HepG2 (cell line): ENCODE measurements at regions not wholly inside any gene's neighbourhood (a gene's known extent, or its start where the extent isn't known, plus 50 kb on each side); places are given as distances from the start of the nearest gene placed in this dataset.

Experiments used
- CREM ChIP-seq, 2 experiments: sonication (generic) in 1 of 2; formaldehyde crosslinking in 1 of 2; IDR thresholded peaks; 2 replicates each; pipeline versions ENCODE4 v1.4.0 to v1.6.1; 2016 to 2020; ENCODE audit warnings: antibody characterized with exemption in 1 of 2, mild to moderate bottlenecking in 1 of 2, missing genetic modification reagents in 1 of 2
- NFE2L1 ChIP-seq: sonication (generic); formaldehyde crosslinking; IDR thresholded peaks from 2 replicates; pipeline ENCODE4 v1.4.0; 2020; ENCODE audit warnings: missing genetic modification reagents, mild to moderate bottlenecking, borderline replicate concordance
- NFKBIZ ChIP-seq: IDR thresholded peaks from 2 replicates; pipeline ENCODE4 v1.6.1; 2018; ENCODE audit warnings: missing genetic modification reagents, missing compliant biosample characterization
- PPARG ChIP-seq: conservative IDR thresholded peaks from 2 replicates; pipeline ENCODE4 v1.6.1; 2016; ENCODE audit warnings: missing biosample characterization, missing genetic modification reagents
- TSC22D2 ChIP-seq: sonication (generic); formaldehyde crosslinking; IDR thresholded peaks from 2 replicates; pipeline ENCODE4 v1.5.1; 2020; ENCODE audit warnings: missing genetic modification reagents, mild to moderate bottlenecking, borderline replicate concordance
- XRCC5 ChIP-seq: fragments of 200-400 bp; formaldehyde crosslinking; optimal IDR thresholded peaks from 2 replicates; pipeline ENCODE3; 2017; ENCODE audit warnings: mild to moderate bottlenecking, low read length
- ZC3H4 ChIP-seq: sonication (generic); formaldehyde crosslinking; IDR thresholded peaks from 2 replicates; pipeline ENCODE4 v1.4.0; 2020; ENCODE audit warnings: missing genetic modification reagents, borderline replicate concordance
- ZFP90 ChIP-seq: sonication (generic); formaldehyde crosslinking; IDR thresholded peaks from 2 replicates; pipeline ENCODE4 v1.8.0; 2022; ENCODE audit warnings: missing genetic modification reagents, mild to moderate bottlenecking, inconsistent platforms, borderline replicate concordance
- ZNF160 ChIP-seq: sonication (generic); formaldehyde crosslinking; IDR thresholded peaks from 2 replicates; pipeline ENCODE4 v1.8.0; 2022; ENCODE audit warnings: mild to moderate bottlenecking, inconsistent platforms, missing genetic modification reagents
- TF ChIP-seq, protein P1 (sequence below): sonication (generic); formaldehyde crosslinking; conservative IDR thresholded peaks from 2 replicates; pipeline ENCODE4 v1.4.0; 2020; ENCODE audit warnings: missing genetic modification reagents
- TF ChIP-seq, protein P2 (sequence below): sonication (generic); formaldehyde crosslinking; IDR thresholded peaks from 2 replicates; pipeline ENCODE4 v1.4.0; 2020; ENCODE audit warnings: missing genetic modification reagents, borderline replicate concordance
- TF ChIP-seq, protein P3 (sequence below): sonication (generic); formaldehyde crosslinking; IDR thresholded peaks from 2 replicates; pipeline ENCODE4 v1.4.0; 2020; ENCODE audit warnings: missing genetic modification reagents

DNA sequence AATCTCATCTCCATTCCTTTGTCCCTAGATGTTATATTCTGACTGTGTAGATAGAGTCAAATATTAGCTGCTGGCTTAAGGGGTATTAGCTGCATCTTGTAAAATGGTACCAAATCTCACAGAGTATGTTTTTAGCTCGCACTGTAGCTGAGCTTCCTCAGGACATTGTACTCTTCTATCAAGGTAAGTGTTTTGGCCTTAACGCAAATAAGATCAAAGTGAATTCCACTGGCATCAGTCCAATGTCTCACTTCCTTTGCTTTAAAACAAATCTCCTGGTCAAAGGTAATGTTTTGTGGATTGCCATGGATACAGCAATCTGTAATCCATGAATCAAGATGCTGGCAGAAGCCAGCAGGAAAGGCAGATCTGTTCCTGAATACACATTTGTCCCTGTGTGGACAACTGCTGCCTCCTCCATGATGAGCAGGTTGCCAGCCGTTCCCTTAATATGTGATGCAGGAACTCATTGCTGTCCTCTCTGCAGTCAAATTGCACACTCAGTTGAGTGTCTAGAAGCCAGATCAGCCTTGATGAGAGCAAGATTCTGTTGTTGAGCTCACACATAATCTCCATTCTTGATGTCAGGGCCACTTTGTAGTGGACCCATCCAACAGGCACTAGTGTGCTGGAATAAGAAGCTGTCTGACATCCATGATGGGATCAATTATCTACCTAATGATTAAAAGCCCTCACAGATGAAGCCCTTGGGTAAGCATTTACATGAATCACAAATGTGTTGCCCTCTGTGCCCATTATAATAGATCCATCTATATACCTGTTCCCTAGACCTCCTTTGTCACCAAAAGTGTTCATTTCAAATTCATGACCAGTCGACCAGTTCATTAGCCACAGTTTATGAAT lies 96.6 kb upstream of the AGTR1 start (continued):
- TF ChIP-seq ZC3H4 (peak; percentile 74), NFE2L1 (no peak), PPARG (CRISPR knock-in tag) (peak; percentile 98), XRCC5 (no peak), TSC22D2 (CRISPR knock-in tag) (peak; percentile 38; the same call in 1 of the 2 replicates), ZNF160 (0 out of 2 replicates have a peak, but pooled peaks have one; percentile 40), NFKBIZ (CRISPR knock-in tag) (peak; percentile 28; the same call in 1 of the 2 replicates), CREM (IDR thresholded peaks at IDR 0.05) (peak; percentile 92), CREM (CRISPR knock-in tag; IDR thresholded peaks at IDR 0.05) (no peak), ZFP90 (CRISPR knock-in tag) (0 out of 2 replicates have a peak, but pooled peaks have one; percentile 35)
- TF ChIP-seq, protein P1, sequence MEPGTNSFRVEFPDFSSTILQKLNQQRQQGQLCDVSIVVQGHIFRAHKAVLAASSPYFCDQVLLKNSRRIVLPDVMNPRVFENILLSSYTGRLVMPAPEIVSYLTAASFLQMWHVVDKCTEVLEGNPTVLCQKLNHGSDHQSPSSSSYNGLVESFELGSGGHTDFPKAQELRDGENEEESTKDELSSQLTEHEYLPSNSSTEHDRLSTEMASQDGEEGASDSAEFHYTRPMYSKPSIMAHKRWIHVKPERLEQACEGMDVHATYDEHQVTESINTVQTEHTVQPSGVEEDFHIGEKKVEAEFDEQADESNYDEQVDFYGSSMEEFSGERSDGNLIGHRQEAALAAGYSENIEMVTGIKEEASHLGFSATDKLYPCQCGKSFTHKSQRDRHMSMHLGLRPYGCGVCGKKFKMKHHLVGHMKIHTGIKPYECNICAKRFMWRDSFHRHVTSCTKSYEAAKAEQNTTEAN (CRISPR knock-in tag), result peak; percentile 81
- TF ChIP-seq, protein P2, sequence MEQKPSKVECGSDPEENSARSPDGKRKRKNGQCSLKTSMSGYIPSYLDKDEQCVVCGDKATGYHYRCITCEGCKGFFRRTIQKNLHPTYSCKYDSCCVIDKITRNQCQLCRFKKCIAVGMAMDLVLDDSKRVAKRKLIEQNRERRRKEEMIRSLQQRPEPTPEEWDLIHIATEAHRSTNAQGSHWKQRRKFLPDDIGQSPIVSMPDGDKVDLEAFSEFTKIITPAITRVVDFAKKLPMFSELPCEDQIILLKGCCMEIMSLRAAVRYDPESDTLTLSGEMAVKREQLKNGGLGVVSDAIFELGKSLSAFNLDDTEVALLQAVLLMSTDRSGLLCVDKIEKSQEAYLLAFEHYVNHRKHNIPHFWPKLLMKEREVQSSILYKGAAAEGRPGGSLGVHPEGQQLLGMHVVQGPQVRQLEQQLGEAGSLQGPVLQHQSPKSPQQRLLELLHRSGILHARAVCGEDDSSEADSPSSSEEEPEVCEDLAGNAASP (CRISPR knock-in tag), result peak; percentile 85
- TF ChIP-seq, protein P3, sequence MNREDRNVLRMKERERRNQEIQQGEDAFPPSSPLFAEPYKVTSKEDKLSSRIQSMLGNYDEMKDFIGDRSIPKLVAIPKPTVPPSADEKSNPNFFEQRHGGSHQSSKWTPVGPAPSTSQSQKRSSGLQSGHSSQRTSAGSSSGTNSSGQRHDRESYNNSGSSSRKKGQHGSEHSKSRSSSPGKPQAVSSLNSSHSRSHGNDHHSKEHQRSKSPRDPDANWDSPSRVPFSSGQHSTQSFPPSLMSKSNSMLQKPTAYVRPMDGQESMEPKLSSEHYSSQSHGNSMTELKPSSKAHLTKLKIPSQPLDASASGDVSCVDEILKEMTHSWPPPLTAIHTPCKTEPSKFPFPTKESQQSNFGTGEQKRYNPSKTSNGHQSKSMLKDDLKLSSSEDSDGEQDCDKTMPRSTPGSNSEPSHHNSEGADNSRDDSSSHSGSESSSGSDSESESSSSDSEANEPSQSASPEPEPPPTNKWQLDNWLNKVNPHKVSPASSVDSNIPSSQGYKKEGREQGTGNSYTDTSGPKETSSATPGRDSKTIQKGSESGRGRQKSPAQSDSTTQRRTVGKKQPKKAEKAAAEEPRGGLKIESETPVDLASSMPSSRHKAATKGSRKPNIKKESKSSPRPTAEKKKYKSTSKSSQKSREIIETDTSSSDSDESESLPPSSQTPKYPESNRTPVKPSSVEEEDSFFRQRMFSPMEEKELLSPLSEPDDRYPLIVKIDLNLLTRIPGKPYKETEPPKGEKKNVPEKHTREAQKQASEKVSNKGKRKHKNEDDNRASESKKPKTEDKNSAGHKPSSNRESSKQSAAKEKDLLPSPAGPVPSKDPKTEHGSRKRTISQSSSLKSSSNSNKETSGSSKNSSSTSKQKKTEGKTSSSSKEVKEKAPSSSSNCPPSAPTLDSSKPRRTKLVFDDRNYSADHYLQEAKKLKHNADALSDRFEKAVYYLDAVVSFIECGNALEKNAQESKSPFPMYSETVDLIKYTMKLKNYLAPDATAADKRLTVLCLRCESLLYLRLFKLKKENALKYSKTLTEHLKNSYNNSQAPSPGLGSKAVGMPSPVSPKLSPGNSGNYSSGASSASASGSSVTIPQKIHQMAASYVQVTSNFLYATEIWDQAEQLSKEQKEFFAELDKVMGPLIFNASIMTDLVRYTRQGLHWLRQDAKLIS (CRISPR knock-in tag), result no peak; the same call in none of the 2 replicates
